ENCODE measurements at regions not wholly inside any gene's neighbourhood (a gene's known extent, or its start where the extent isn't known, plus 50 kb on each side); places are given as distances from the start of the nearest gene placed in this dataset.

DNA sequence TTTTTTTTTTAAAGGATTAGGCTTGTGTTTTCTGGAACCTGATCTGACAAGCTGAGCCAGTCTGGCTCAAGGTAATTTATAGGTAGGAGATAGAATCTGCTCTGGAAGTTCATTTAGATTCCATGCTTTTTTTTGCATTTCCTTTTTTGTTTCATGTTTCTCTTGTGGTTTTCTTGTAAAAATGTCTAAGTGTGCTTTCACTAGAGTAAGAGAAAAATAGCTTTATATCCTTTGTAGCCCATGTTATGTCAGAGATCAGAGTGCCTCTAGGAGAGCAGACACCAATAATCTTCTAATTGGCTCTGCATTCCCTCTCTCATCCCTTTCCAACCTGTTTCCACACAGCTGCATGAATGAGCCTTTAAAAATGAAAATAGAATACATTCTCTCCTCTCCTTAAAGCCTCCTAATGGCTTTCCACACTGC, 389.8 kb upstream of the KCNMB2 start:
- no peak for DNase-seq (ENCODE audit: low read depth in 2 of 2)

DNA sequence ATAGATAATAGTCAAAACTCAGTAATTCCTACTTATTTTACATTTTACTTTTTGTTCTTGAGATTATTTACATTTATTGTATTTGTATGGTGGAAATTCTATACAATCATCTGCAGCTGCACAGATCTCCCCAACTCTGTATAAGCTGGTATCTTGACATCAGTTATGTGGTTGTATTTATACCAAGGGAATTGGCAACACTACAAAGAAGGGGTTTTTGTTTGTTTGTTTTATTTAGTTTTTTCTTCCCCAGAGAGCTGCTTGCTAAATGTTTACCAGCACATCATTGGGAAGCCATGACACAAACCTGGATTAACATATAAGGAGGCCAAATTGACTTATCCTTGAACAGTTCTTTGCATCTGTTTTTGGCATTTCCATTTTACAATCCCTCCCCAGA, 389.2 kb upstream of the KCNMB2 start:
- no peak for DNase-seq (ENCODE audit: low read depth in 2 of 2)

GRCh38 chr3:178152031-178152806, 384.0 kb upstream of the KCNMB2 start:
- no peak for DNase-seq (ENCODE audit: low read depth in 2 of 2)

- DNase-seq (ENCODE audit: low read depth in 2 of 2): no peak
Observed at GRCh38 chr3:178152988-178153387, 383.2 kb upstream of the KCNMB2 start.

GRCh38 chr3:178155521-178155920, 380.7 kb upstream of the KCNMB2 start:
- no peak for DNase-seq (ENCODE audit: low read depth in 2 of 2)

DNA sequence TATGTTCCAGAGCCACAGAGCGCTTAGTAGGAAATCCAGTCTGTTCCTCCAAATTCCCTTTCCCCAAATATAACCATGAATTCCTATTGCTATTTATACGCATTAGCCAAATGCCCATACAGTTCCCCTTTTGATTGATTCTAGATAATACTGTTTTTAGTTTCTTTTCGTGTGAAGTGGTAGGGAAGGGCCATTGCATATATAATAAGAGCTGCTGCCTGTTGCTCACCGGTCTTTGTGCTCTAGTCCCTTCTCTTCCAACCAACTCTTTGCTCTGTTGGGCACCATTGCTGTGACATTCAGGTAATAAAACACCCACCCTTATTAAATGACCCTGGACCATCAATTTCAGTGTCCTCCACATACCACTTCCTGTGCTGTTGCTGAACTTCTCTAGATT, 379.9 kb upstream of the KCNMB2 start:
- DNase-seq (ENCODE audit: low read depth in 2 of 2): no peak

GRCh38 chr3:178159691-178160220, 376.5 kb upstream of the KCNMB2 start:
- DNase-seq (ENCODE audit: low read depth in 2 of 2): no peak

DNA sequence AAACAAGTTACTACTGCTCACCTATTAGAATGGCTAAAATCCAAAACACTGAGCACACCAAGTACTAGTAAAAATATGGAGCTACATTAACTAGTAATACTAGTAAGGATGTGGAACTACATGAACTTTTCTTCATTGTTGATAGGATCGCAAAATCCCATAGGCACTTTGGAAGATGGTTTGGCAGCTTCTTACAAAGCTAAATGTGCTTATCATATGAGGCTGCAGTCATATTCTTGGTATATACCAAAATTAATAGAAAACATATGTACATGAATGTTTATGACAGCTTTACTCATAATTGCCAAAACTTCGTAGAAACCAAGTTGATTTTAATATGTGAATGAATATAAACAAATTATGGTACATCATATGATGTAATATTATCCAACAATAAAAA, 366.8 kb upstream of the KCNMB2 start:
- DNase-seq (ENCODE audit: low read depth in 2 of 2): no peak

DNA sequence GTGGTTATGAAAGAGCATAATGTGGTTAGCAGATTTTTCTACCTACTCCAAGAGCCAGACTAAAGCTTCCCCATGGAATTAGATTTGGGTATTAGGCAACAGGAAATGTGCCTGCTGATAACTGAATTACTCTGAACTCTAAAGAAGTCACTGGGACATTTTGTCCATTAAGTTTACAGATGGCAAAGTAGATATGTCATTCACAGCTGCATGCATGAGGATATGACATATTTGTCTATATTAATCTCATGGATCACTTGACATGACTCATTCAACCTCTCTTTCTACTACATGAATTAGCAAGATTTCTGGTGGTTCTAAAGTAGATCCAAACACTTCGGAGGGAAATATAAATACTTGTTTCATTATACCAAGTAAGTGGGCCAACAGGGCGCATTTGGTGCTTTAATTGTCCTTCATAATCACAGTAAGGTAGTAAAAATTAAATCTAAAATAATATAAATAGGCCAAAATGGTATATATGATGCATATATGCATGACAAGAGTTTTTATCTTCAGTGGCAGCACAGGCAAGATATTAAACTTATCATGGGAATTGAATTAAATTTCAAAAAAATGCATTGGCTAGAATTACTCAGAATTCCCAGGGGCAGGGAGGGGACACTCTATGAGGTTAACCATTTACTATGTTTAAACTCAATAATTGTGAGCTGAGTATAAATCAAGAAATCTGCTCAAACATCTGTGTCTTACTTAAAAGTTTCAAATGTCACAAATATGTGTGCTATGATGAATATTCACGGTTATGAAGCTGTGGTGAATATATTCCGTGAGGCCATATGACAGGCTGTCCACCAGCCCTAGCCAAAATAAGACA, 365.3 kb upstream of the KCNMB2 start:
- DNase-seq (ENCODE audit: low read depth in 2 of 2): no peak

GRCh38 chr3:178172121-178172520, 364.1 kb upstream of the KCNMB2 start:
- DNase-seq (ENCODE audit: low read depth in 2 of 2): no peak

DNA sequence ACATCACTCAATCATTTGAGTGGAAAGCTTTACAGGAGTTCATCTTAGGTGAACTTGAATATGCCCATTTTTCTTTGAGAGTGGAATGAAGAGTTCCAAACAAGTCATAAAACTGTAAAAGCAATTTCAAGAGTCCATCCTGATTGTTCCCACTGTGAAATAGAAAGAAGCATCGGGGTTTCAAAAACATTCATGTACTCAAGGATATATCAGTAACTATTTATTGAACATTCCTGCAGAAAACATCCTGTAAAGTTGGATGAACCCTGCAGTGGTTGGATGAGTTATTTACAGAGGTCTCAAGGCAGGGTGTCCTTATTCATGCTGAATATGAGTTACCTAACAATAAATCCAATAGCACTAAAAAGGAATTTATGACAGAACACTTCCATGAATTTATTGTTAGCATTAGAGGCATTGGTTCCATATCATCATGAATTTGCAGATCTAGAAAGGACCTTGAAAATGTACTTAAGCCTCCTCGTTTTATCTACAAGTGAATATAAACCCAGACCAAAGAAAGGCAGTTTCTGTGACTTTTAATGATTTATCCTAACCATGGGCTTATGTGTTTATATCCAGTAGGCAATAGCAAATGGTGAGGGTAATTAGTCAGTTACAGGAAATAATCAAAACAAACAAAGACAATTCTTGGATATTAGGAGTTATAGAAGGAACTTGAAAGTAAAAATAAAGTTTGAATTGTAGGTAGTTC, 361.9 kb upstream of the KCNMB2 start:
- DNase-seq (ENCODE audit: low read depth in 2 of 2): no peak

GRCh38 chr3:178181088-178181487, 355.1 kb upstream of the KCNMB2 start:
- DNase-seq (ENCODE audit: low read depth in 2 of 2): no peak

GRCh38 chr3:178181784-178182183, 354.5 kb upstream of the KCNMB2 start:
- no peak for DNase-seq (ENCODE audit: low read depth in 2 of 2)

GRCh38 chr3:178182337-178182779, 353.9 kb upstream of the KCNMB2 start:
- DNase-seq (ENCODE audit: low read depth in 2 of 2): no peak

- DNase-seq (ENCODE audit: low read depth in 2 of 2): no peak
Observed at GRCh38 chr3:178184833-178185232, 351.4 kb upstream of the KCNMB2 start.

GRCh38 chr3:178186666-178187065, 349.6 kb upstream of the KCNMB2 start:
- DNase-seq (ENCODE audit: low read depth in 2 of 2): no peak

- no peak for DNase-seq (ENCODE audit: low read depth in 2 of 2)
Observed at GRCh38 chr3:178189854-178190253, 346.4 kb upstream of the KCNMB2 start.

GRCh38 chr3:178193846-178194245, 342.4 kb upstream of the KCNMB2 start:
- DNase-seq (ENCODE audit: low read depth in 2 of 2): no peak

DNA sequence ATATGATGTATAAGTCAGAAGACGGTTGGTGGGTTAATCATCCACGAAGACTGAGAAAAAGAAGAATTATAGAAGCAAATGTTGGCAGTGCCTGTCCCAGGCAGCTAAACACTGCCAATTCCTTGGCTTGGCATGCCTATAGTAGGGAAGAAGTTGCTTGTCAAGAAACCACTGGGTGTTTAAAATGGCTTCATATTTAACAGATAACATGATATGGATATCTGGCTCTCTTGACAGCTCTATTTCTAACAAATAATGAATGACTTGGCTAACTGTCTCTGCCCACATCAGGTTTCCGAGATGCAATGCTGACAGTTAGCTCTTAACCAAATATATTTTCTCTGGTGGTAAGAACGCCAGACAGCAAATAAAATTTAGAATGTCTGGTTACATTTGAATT, 341.7 kb upstream of the KCNMB2 start:
- DNase-seq (ENCODE audit: low read depth in 2 of 2): no peak

DNA sequence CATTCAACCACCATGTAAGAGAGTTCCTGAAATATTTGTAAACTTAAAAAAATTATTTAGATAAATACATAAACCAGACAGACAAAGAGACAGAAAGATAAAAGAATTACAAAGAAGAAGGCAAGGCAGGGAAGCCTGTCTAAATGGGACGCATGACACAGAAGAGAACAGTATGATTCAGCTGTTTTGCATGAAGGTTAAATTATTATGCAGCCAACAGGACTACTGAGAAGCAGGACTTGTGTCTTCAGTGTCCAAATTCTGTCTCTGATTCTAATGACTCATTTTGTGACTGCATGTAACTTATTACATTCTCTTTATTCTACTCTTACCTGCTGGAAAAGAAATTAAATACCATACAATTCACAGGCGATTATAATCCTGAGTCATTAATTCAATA, 340.4 kb upstream of the KCNMB2 start:
- no peak for DNase-seq (ENCODE audit: low read depth in 2 of 2)

- DNase-seq (ENCODE audit: low read depth in 2 of 2): no peak
Observed at GRCh38 chr3:178198329-178198728, 337.9 kb upstream of the KCNMB2 start.

GRCh38 chr3:178200316-178200715, 335.9 kb upstream of the KCNMB2 start:
- DNase-seq (ENCODE audit: low read depth in 2 of 2): no peak

Measured in activated CD4-positive, alpha-beta T cell treated with anti-CD3 and anti-CD28 coated beads for 24 hours (primary cell).